H9 (cell line): ENCODE measurements at regions not wholly inside any gene's neighbourhood (a gene's known extent, or its start where the extent isn't known, plus 50 kb on each side); places are given as distances from the start of the nearest gene placed in this dataset.

ENCODE experiments used
- DNase-seq: peaks from one replicate; pipeline ENCODE4 v3.0.0-alpha.2; 2017
- H2AFZ ChIP-seq: one replicate; pipeline ENCODE4 v1.6.1; 2013; ENCODE audit warnings: mild to moderate bottlenecking, low read length, control low read depth, moderate library complexity
- H2AK5ac ChIP-seq: 2 replicates; pipeline ENCODE4 v1.6.1; 2013; ENCODE audit warnings: low read length, control low read depth, mixed read lengths; ENCODE audit not compliant: insufficient read length
- H2BK120ac ChIP-seq: one replicate; pipeline ENCODE4 v1.6.1; 2013; ENCODE audit warnings: low read depth, mild to moderate bottlenecking, low read length, control low read depth, inconsistent platforms; ENCODE audit not compliant: poor library complexity, severe bottlenecking
- H2BK12ac ChIP-seq: 2 replicates; pipeline ENCODE4 v1.6.1; 2013; ENCODE audit warnings: low read length, control low read depth, mixed read lengths, low read depth; ENCODE audit not compliant: insufficient read length
- H2BK15ac ChIP-seq: 2 replicates; pipeline ENCODE4 v1.6.1; 2013; ENCODE audit warnings: low read depth, low read length, control low read depth
- H2BK20ac ChIP-seq: one replicate; pipeline ENCODE4 v1.6.1; 2013; ENCODE audit warnings: low read depth, mild to moderate bottlenecking, low read length, control low read depth, inconsistent platforms; ENCODE audit not compliant: poor library complexity, severe bottlenecking
- H2BK5ac ChIP-seq: 2 replicates; pipeline ENCODE4 v1.6.1; 2013; ENCODE audit warnings: low read length, control low read depth, mixed read lengths; ENCODE audit not compliant: insufficient read length
- H3K14ac ChIP-seq: 2 replicates; pipeline ENCODE4 v1.6.1; 2013; ENCODE audit warnings: low read length, control low read depth; ENCODE audit not compliant: insufficient read depth
- H3K18ac ChIP-seq: 2 replicates; pipeline ENCODE4 v1.6.1; 2013; ENCODE audit warnings: low read depth, mild to moderate bottlenecking, mixed read lengths, low read length, control low read depth; ENCODE audit not compliant: insufficient read length
- H3K23ac ChIP-seq: 2 replicates; pipeline ENCODE4 v1.6.1; 2013; ENCODE audit warnings: low read length, control low read depth, mixed read lengths, low read depth; ENCODE audit not compliant: insufficient read length
- H3K23me2 ChIP-seq: 2 replicates; pipeline ENCODE4 v1.6.1; 2013; ENCODE audit warnings: low read depth, mild to moderate bottlenecking, mixed read lengths, low read length, control low read depth; ENCODE audit not compliant: insufficient read length, poor library complexity, severe bottlenecking
- H3K27ac ChIP-seq: 2 replicates; pipeline ENCODE4 v1.5.1; 2013; ENCODE audit warnings: low read length, control low read depth, mixed read lengths, low read depth; ENCODE audit not compliant: insufficient read length
- H3K27me3 ChIP-seq: 2 replicates; pipeline ENCODE4 v1.6.1; 2013; ENCODE audit warnings: low read length, control low read depth, inconsistent platforms; ENCODE audit not compliant: insufficient read depth
- H3K4ac ChIP-seq: 2 replicates; pipeline ENCODE4 v1.6.1; 2013; ENCODE audit warnings: low read depth, mild to moderate bottlenecking, control low read depth, inconsistent platforms, low read length, moderate library complexity
- H3K4me1 ChIP-seq: 2 replicates; pipeline ENCODE4 v1.6.1; 2013; ENCODE audit warnings: low read length, control low read depth, inconsistent platforms; ENCODE audit not compliant: insufficient read depth
- H3K4me2 ChIP-seq: 2 replicates; pipeline ENCODE4 v1.6.1; 2013; ENCODE audit warnings: low read length, control low read depth, mixed read lengths; ENCODE audit not compliant: insufficient read length, insufficient read depth
- H3K56ac ChIP-seq: 2 replicates; pipeline ENCODE4 v1.6.1; 2013; ENCODE audit warnings: low read depth, mild to moderate bottlenecking, mixed read lengths, low read length, control low read depth; ENCODE audit not compliant: insufficient read length
- H3K79me1 ChIP-seq: 2 replicates; pipeline ENCODE4 v1.6.1; 2013; ENCODE audit warnings: low read depth, mild to moderate bottlenecking, moderate library complexity, low read length, control low read depth, inconsistent platforms; ENCODE audit not compliant: insufficient read depth, poor library complexity, severe bottlenecking
- H3K79me2 ChIP-seq: 2 replicates; pipeline ENCODE4 v1.6.1; 2013; ENCODE audit warnings: low read length, control low read depth, inconsistent platforms; ENCODE audit not compliant: insufficient read depth
- H3K9ac ChIP-seq: 2 replicates; pipeline ENCODE4 v1.6.1; 2013; ENCODE audit warnings: low read length, control low read depth, mixed read lengths; ENCODE audit not compliant: insufficient read length; ENCODE audit errors: extremely low read depth
- H3K9me3 ChIP-seq: one replicate; pipeline ENCODE4 v1.6.1; 2013; ENCODE audit warnings: low read depth, low read length, inconsistent platforms; ENCODE audit not compliant: control insufficient read depth
- H3T11ph ChIP-seq: one replicate; pipeline ENCODE4 v1.6.1; 2013; ENCODE audit warnings: mild to moderate bottlenecking, low read length, control low read depth, inconsistent platforms
- H4K20me1 ChIP-seq: one replicate; pipeline ENCODE4 v1.6.1; 2013; ENCODE audit not compliant: control insufficient read depth, insufficient read length, insufficient read depth
- H4K5ac ChIP-seq: 2 replicates; pipeline ENCODE4 v1.6.1; 2013; ENCODE audit warnings: low read depth, mild to moderate bottlenecking, mixed read lengths, low read length, control low read depth; ENCODE audit not compliant: insufficient read length
- H4K8ac ChIP-seq: replicated peaks from 2 replicates; pipeline ENCODE4 v1.6.1; 2013; ENCODE audit warnings: low read length, control low read depth, mixed read lengths, low read depth; ENCODE audit not compliant: insufficient read length
- H4K91ac ChIP-seq: 2 replicates; pipeline ENCODE4 v1.6.1; 2013; ENCODE audit warnings: low read depth, mild to moderate bottlenecking, moderate library complexity, mixed read lengths, low read length, control low read depth; ENCODE audit not compliant: insufficient read length
- H3K27ac Mint-ChIP-seq, 3 experiments: 2 replicates in 2 of 3; 3 replicates in 1 of 3; pipeline ENCODE4 v1.8.0; 2020 to 2021; ENCODE audit warnings: mixed read lengths in 3 of 3, mild to moderate bottlenecking in 1 of 3, moderate library complexity in 1 of 3
- H3K27me3 Mint-ChIP-seq: 2 replicates; pipeline ENCODE4 v1.8.0; 2021; ENCODE audit warnings: low read depth, mild to moderate bottlenecking, moderate library complexity, mixed read lengths
- H3K36me3 Mint-ChIP-seq, 3 experiments: 2 replicates in 2 of 3; 3 replicates in 1 of 3; pipeline ENCODE4 v1.8.0; 2020 to 2021; ENCODE audit warnings: low read depth in 3 of 3, mixed read lengths in 3 of 3; ENCODE audit not compliant: insufficient read depth in 1 of 3
- H3K4me1 Mint-ChIP-seq, 2 experiments: 2 replicates each; pipeline ENCODE4 v1.8.0; 2020; ENCODE audit warnings: mixed read lengths in 2 of 2
- H3K4me3 Mint-ChIP-seq, 2 experiments: 2 replicates in 1 of 2; 3 replicates in 1 of 2; pipeline ENCODE4 v1.8.0; 2020 to 2021; ENCODE audit warnings: mild to moderate bottlenecking in 2 of 2, mixed read lengths in 2 of 2, moderate library complexity in 1 of 2
- H3K9me3 Mint-ChIP-seq, 2 experiments: 2 replicates in 1 of 2; 3 replicates in 1 of 2; pipeline ENCODE4 v1.8.0; 2020; ENCODE audit warnings: mild to moderate bottlenecking in 2 of 2, mixed read lengths in 2 of 2, moderate library complexity in 1 of 2
- CTCF ChIP-seq: fragments of 200-600 bp; sonication (generic); conservative IDR thresholded peaks from 3 replicates; pipeline ENCODE4 v1.8.0; 2021; ENCODE audit warnings: antibody characterized with exemption, mild to moderate bottlenecking
- WGBS: extraction: QIAGEN DNeasy Blood & Tissue Kit; methylation state at CpG from one replicate; pipeline ENCODE4 v1.1.7; 2013; ENCODE audit warnings: missing lambda C conversion rate, low lambda C conversion rate, mixed read lengths; ENCODE audit not compliant: insufficient read length; ENCODE audit errors: extremely low coverage; 5-methylcytosine and 5-hydroxymethylcytosine counted together

DNA sequence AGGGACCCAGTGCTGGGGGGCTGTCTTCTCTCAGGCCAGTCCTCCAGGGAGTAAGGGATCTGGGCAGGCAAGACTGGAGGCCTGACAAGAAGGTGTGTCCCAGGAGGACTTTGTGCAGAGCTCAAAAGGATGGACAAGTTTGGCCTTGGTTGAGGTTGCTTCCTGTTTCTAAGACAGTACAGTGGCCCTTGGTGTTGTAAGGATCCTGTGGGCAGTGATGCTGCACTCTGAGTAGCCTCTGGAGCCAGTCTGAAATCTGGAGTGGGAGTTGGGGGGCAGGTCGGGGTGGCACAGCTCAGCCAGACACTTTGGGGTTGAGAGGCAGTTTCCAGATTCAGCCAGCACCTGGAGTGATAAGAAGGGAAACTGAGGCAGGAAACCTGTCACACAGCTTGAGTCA lies 139.2 kb upstream of the ZMIZ1 start:
- H2AFZ ChIP-seq: no peak overlapping the region
- no peak overlapping the region for H2BK5ac ChIP-seq
- no peak overlapping the region for H4K91ac ChIP-seq
- no peak overlapping the region for H2BK12ac ChIP-seq
- no peak overlapping the region for H4K8ac ChIP-seq
- H2BK15ac ChIP-seq: no peak overlapping the region
- no peaks in the 10 kb centered on the region for H3K27me3 ChIP-seq
- no CpG with 5 or more reads among the region's 1 CpG for WGBS
- TF ChIP-seq CTCF: no peak
- H3K18ac ChIP-seq: no peak overlapping the region
- H3T11ph ChIP-seq: no peak overlapping the region
- Mint-ChIP-seq H3K27ac (no peak overlapping the region), H3K4me1 (peaks cover 18 to 28% of the 10 kb centered on the region in 2 experiments), H3K27me3 (peaks cover 39% of the 10 kb centered on the region), H3K9me3 (no peaks in the 10 kb centered on the region), H3K36me3 (no peaks in the 10 kb centered on the region), H3K4me3 (no peak overlapping the region)
- DNase-seq: no peak
- no peaks in the 10 kb centered on the region for H3K4me1 ChIP-seq
- H3K79me1 ChIP-seq: no peaks in the 10 kb centered on the region
- H3K27ac ChIP-seq: no peak overlapping the region
- H3K56ac ChIP-seq: no peak overlapping the region
- no peak overlapping the region for H3K9ac ChIP-seq
- no peak overlapping the region for H3K4me2 ChIP-seq
- no peak overlapping the region for H4K5ac ChIP-seq
- H3K4ac ChIP-seq: no peak overlapping the region
- no peak overlapping the region for H2BK120ac ChIP-seq
- no peak overlapping the region for H3K14ac ChIP-seq
- H3K79me2 ChIP-seq: no peaks in the 10 kb centered on the region
- H3K23me2 ChIP-seq: no peaks in the 10 kb centered on the region
- H2BK20ac ChIP-seq: no peak overlapping the region
- no peak overlapping the region for H2AK5ac ChIP-seq
- no peak overlapping the region for H3K23ac ChIP-seq
- no peaks in the 10 kb centered on the region for H3K9me3 ChIP-seq
- H4K20me1 ChIP-seq: no peaks in the 10 kb centered on the region
